Neural cell (in vitro differentiated cells): ENCODE measurements at regions not wholly inside any gene's neighbourhood (a gene's known extent, or its start where the extent isn't known, plus 50 kb on each side); places are given as distances from the start of the nearest gene placed in this dataset.

Source experiments
- EP300 ChIP-seq: fragments of 450-650 bp; conservative IDR thresholded peaks from 2 replicates; pipeline ENCODE4 v1.6.1; 2014; ENCODE audit warnings: antibody characterized with exemption, mild to moderate bottlenecking, moderate library complexity; ENCODE audit not compliant: poor library complexity, severe bottlenecking
- EZH2 ChIP-seq: fragments of 200-600, 300-800 bp; shearing (Covaris generic), sonication (generic); IDR thresholded peaks from 2 replicates; pipeline ENCODE4 v1.6.1; 2014; ENCODE audit warnings: antibody characterized with exemption, low read length, borderline replicate concordance, mild to moderate bottlenecking; ENCODE audit not compliant: insufficient read depth, poor library complexity, severe bottlenecking
- POLR2AphosphoS5 ChIP-seq: IDR thresholded peaks from 2 replicates; pipeline ENCODE4 v1.6.1; 2012
- RAD21 ChIP-seq: fragments of 450-650 bp; conservative IDR thresholded peaks from 2 replicates; pipeline ENCODE4 v1.6.1; 2014; ENCODE audit warnings: antibody characterized with exemption, mild to moderate bottlenecking, moderate library complexity
- SMC3 ChIP-seq: fragments of 450-650 bp; conservative IDR thresholded peaks from 2 replicates; pipeline ENCODE4 v1.6.1; 2014; ENCODE audit warnings: antibody characterized with exemption, mild to moderate bottlenecking, moderate library complexity; ENCODE audit not compliant: poor library complexity
- TAF1 ChIP-seq: IDR thresholded peaks from 2 replicates; pipeline ENCODE4 v1.6.1; 2012; ENCODE audit warnings: low read depth
- TF ChIP-seq, protein P1 (sequence below): fragments of 450-650 bp; IDR thresholded peaks from 2 replicates; pipeline ENCODE4 v1.5.1; 2014; ENCODE audit warnings: antibody characterized with exemption, mild to moderate bottlenecking, moderate library complexity; ENCODE audit not compliant: poor library complexity, severe bottlenecking
- TF ChIP-seq, protein P2 (sequence below): IDR thresholded peaks from 2 replicates; pipeline ENCODE4 v1.6.1; 2012; ENCODE audit warnings: borderline replicate concordance

DNA sequence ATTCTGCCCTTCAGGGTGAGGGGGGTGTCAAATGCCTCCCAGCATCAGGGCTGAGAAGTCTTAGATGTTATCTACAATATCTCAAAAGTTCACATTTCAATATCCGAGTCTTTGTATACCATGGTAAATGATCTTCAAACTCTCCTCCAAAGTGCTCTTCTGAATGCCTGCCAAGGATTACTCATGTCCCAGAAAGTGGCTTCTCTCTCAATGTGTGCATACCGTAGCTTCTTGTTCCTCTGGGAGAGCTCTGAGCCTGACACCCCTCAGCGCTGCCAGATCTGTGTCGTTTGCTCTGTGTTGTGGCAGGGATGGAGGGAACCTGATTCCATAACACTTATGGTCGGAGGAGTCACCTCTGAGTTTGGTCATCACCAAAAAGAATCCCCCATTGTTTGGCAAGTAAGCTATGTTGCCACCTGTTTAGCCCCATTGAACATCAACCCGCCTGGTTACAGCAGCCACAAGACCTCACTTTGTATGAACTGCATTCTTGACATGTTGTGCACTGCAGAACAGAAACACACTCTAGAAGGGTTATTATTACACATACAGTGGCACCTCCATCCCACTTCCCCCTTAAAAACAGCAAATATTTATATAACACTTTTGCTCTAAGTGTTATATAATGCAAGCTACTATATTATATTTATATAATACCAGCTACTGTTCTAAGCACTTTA lies 163.1 kb upstream of the MIR17HG start:
- TF ChIP-seq, protein P1, sequence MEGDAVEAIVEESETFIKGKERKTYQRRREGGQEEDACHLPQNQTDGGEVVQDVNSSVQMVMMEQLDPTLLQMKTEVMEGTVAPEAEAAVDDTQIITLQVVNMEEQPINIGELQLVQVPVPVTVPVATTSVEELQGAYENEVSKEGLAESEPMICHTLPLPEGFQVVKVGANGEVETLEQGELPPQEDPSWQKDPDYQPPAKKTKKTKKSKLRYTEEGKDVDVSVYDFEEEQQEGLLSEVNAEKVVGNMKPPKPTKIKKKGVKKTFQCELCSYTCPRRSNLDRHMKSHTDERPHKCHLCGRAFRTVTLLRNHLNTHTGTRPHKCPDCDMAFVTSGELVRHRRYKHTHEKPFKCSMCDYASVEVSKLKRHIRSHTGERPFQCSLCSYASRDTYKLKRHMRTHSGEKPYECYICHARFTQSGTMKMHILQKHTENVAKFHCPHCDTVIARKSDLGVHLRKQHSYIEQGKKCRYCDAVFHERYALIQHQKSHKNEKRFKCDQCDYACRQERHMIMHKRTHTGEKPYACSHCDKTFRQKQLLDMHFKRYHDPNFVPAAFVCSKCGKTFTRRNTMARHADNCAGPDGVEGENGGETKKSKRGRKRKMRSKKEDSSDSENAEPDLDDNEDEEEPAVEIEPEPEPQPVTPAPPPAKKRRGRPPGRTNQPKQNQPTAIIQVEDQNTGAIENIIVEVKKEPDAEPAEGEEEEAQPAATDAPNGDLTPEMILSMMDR: no peak
- no peak for TF ChIP-seq EZH2
- TF ChIP-seq POLR2AphosphoS5: no peak
- TF ChIP-seq TAF1: no peak
- no peak for TF ChIP-seq EP300
- TF ChIP-seq, protein P2, sequence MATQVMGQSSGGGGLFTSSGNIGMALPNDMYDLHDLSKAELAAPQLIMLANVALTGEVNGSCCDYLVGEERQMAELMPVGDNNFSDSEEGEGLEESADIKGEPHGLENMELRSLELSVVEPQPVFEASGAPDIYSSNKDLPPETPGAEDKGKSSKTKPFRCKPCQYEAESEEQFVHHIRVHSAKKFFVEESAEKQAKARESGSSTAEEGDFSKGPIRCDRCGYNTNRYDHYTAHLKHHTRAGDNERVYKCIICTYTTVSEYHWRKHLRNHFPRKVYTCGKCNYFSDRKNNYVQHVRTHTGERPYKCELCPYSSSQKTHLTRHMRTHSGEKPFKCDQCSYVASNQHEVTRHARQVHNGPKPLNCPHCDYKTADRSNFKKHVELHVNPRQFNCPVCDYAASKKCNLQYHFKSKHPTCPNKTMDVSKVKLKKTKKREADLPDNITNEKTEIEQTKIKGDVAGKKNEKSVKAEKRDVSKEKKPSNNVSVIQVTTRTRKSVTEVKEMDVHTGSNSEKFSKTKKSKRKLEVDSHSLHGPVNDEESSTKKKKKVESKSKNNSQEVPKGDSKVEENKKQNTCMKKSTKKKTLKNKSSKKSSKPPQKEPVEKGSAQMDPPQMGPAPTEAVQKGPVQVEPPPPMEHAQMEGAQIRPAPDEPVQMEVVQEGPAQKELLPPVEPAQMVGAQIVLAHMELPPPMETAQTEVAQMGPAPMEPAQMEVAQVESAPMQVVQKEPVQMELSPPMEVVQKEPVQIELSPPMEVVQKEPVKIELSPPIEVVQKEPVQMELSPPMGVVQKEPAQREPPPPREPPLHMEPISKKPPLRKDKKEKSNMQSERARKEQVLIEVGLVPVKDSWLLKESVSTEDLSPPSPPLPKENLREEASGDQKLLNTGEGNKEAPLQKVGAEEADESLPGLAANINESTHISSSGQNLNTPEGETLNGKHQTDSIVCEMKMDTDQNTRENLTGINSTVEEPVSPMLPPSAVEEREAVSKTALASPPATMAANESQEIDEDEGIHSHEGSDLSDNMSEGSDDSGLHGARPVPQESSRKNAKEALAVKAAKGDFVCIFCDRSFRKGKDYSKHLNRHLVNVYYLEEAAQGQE: no peak
- TF ChIP-seq RAD21: no peak
- TF ChIP-seq SMC3: no peak
